Muscle of arm (tissue), 1 donor: ENCODE measurements at regions not wholly inside any gene's neighbourhood (a gene's known extent, or its start where the extent isn't known, plus 50 kb on each side); places are given as distances from the start of the nearest gene placed in this dataset.

ENCODE experiments used
- DNase-seq: peaks from one replicate; pipeline ENCODE4 v3.0.0-alpha.2; 2013

DNA sequence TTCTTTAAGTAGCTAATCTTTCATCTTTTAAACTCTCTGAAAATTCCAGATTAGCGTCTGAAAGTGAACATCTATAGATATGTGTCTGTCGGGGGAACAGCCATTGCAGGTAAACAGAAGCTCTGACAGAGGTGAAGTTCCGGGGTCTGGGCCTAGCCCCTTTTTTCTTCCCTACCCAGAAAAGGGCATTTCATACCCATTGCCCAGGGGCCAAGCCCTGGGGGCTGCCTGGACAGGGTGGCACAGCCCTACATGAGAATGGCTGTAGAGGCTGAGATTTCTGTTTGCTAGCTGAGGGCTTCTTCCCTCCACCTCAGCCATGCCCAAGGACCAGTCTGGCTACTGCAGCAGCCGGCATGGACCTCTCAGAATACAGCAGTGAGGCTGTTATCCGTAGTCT, 327.0 kb upstream of the PLET1 start:
- DNase-seq: no peak

DNA sequence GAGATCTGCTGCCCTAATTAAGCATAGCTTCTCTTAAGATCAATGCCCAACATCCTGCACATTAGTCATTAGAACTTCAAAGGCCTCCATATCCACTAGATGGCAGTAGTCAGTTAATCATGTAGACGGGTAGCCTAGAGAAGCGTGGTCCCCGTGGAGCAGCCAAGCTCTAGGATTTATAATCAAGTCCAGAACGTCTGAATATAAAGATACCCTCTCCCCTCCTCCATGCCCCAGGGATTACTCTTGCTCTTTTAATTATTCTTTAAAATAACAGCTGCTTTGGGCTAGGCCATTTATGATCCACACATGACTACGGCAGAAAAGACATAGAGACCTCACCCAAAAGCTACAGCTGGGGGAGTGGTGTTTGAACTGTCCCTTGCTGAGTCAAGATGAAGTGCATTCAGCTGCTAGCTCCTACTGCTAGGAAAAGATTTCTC, 327.6 kb upstream of the PLET1 start:
- DNase-seq: peak; percentile 89

- DNase-seq: no peak
Observed at GRCh38 chr11:112589155-112589554, 328.5 kb upstream of the PLET1 start.

- no peak for DNase-seq
Observed at GRCh38 chr11:112590764-112591163, 330.1 kb upstream of the PLET1 start.

- DNase-seq: no peak
Observed at GRCh38 chr11:112593440-112593839, 332.8 kb upstream of the PLET1 start.

DNA sequence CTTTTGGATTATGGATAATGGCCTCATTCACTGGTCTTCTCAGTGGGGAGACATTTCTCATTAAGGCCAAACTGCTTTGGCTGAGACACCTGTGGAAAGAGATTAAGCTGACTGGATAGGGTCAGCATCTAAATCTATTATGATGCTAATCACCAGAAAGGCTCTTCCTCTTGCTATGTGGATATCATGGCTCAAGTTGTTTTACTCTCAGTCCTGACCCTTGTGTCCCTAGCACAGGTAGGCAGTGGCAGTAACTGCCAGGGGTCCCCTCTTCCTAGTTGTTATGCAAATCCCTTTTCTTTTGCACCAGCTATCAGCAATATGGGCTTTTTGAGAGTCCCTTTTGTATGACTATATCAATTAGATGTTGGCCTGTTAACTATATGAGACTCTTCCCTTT, 335.7 kb upstream of the PLET1 start:
- no peak for DNase-seq

GRCh38 chr11:112597286-112597790, 336.7 kb upstream of the PLET1 start:
- no peak for DNase-seq

DNA sequence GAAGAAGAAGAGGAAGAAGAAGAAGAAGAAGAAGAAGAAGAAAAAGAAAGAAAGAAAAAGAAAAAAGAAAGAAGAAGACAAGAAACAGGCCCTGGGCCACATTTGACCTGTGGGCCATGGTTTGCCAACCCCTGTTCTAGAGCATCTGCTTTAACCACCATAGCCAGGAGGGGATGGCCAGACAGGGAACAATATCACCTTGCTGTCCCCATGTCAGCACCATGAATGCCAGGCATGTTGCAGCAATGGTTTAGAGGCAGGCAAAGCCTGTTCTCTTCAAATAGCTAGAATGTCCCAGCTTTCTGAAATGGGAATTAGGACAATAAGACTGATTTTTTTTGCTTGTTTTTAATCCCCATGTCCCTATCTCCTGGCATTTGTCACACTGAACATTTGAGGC, 338.6 kb upstream of the PLET1 start:
- no peak for DNase-seq

DNA sequence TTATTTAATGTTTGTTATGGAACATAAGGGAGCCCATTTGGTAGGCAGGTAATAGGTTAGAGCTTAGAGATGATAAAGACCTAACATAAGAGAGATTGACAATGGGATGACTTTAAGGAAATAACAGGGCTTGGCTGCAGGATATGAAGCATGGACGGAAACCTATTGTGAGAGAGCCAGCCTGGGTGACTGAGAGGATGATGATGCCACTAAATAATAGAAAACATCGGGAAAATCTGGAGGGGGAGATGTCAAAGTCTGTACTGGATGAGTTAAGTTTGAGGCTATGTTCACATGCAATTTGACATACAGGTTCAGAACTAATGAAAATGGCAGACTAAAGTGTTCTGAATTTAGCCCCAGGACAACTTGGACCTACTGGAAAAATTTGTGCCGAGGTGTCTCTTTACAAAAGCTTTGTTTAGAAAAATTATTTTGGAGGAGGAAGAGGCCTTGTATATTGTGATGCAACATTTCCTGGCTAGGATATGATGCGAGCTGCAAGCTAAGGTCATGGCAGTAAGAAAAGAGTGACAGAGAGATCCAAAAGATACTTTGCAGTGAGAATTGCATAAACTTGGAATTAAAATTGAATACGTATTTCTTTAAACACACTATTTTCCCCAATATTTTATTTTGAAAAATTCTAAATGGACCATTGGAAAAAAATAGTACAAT, 339.3 kb upstream of the PLET1 start:
- DNase-seq: no peak

DNA sequence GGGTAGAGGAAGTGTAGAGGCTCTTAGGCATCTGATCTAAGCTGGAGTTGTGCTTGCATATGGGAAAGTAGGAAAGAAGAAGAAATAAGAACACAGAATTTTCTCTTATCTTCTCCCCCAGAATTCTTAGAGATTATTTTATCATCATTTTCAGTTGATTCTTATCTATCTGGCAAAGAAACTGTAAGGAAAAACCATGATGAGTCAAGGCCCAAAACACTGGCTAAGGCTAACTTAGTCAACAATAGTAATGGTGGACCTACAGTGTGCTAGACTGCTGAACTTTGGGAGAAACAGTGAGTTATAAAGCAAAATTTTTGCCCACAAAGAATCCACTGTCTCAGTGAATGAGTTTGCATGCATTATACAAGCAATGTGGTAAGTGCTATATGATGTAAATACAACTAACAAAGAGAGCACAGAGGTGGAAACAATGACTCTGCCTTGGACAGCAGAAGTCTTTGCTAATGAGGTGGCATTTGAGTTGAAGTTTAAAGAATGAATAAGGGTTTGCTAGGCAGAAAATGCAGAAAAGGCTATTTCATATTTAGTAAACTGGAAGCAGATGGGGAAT, 344.5 kb upstream of the PLET1 start:
- DNase-seq: no peak

DNA sequence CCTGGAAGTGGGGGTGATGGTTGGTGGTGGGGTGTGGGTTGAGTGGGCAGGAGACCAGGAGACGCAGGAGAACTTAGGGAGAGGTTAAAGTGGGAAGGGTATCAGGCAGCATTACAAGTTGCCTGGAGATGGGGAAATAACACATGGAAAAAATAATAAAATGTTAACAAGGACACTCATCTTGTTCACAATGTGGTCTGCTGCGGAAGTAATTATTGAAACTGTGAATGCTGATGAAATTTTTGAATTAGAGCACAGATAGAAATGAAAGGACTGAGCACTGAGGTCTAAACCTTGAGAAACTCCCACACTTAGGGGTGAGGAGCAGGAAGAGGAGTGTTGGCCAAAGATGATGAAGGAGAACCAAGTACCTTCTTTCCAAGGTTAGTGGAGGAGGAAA, 346.0 kb upstream of the PLET1 start:
- DNase-seq: no peak

DNA sequence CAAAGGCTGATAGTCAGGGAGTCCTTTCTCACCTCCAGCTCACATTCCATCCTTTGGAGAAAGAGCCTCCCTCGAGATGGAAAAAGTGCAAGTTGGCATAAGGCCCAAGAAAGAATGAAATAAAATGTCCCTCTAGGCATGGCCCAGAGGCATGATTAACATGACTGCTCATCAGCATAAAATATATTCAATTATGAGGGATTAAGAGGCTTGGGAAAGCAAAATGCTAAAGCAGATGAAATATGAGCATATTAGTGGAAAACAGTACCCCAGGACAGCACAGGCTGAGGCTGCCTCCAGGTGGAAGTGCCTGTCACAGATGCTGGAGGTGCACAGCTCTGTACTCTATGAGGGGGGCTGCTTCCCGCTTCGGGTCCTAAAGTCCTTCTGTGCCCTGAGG, 347.8 kb upstream of the PLET1 start:
- no peak for DNase-seq

DNA sequence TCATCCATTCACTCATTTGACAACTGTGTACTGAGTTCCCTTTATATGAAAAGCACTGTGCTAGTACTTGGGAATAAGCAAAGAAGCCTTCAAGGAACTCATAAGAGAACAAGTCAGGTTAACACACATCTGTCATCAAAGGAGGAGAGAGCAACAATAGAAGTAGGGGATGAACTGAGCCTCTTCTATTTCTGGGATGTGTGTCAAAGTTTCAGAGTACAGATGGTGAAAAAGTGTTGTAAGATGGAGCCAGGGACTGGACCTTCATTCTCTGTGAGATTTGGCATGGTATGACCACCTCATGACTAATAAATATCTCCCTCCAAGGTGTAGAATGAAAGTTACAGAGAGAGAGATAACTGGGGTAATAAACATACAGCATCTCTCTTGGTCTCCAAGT, 349.8 kb upstream of the PLET1 start:
- no peak for DNase-seq

DNA sequence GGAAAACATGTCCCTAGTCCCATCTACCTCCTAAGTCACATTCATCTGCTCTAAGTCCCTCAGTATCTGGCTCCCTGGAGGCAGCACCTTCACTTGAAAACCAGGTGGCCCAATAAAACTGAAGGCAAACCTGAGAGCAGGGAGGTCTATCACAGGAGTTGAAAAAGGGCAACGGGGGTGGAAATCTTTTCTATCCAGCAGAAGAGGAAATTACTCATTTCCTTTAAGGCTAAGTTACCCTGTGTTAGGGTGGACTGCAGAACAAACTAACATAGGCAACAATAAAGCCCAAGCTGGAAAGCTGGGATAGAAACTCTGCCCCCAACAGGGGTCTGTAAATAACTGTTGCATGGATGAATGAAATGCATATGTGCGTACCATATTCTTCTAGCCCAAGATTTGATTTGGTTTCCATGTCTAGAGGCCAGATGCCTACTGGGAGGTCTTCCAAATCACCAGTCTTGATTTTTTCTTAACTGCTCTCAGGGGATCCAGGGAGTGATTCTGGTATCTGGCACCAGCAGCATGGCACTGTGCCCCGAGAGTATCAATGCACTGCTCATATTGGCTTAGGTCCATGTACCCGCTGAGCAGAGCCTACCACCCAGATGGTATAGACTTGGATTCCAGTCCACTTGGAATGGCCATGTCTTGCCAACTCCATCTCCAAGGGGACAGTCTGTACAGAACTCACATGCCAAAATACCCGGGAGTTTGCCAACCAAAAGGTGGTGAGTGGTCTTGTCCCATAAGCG, 350.0 kb upstream of the NCAM1 start:
- peak; percentile 29 for DNase-seq

DNA sequence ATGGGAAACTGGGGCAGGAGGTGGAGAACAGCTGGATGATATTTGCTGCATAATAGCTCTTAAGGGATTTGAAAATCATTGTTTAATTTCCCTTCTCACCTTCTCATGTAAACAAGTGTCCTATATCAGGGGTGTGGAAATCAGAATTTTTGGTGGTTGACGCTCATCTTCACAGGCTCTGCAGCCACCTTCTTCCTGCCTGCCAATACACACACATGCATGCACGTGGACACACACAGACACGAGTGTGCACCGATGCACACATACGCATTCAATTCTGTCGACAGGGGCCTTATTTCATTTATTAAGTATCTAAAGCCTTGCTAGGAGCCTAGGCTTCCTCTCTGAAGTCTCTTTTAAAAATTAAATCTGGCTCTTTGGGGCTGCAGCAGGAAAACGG, 349.4 kb upstream of the NCAM1 start:
- DNase-seq: peak; percentile 19

GRCh38 chr11:112612250-112612849, 348.9 kb upstream of the NCAM1 start:
- DNase-seq: peak; percentile 48

- peak; percentile 58 for DNase-seq
Observed at GRCh38 chr11:112613051-112613972, 347.9 kb upstream of the NCAM1 start.

DNA sequence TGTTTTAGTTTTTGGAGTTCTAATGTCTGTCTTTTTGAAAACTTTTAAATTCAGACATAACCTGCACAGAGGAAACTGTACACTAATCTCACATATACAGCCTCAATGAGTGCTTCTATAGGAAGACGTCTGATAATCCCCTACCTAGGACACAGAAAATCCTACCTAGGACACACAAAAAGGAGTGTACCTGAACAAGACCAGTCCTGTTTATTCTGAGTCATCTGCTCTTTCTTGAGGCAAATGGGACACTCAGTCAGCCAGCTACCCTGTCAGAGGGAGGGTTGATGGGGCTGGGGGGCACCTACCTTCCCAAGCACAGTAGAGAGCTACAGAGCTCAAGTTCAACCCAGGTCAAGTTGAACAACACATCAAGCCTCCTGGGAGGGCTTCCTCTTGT, 346.6 kb upstream of the NCAM1 start:
- no peak for DNase-seq

GRCh38 chr11:112615238-112615637, 346.0 kb upstream of the NCAM1 start:
- no peak for DNase-seq

DNA sequence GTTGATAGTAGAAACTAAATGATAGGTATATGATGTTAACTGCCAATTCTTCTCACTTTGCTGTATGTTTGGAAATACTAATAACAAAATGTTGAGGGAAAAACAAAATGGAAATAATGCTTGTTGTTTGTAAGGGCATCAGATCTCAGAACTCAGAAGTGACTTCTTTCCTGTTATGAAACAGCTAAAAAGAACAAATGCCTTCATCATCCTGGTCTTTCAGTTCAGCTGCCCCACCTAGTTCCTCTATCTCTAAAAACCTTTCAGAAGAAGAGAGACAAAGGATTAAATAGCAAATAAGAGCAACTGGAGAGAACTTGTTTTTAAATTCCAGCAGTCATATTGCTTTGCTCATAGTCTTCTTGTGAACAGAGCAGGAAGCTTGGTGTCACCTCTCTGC, 345.3 kb upstream of the NCAM1 start:
- DNase-seq: no peak

DNA sequence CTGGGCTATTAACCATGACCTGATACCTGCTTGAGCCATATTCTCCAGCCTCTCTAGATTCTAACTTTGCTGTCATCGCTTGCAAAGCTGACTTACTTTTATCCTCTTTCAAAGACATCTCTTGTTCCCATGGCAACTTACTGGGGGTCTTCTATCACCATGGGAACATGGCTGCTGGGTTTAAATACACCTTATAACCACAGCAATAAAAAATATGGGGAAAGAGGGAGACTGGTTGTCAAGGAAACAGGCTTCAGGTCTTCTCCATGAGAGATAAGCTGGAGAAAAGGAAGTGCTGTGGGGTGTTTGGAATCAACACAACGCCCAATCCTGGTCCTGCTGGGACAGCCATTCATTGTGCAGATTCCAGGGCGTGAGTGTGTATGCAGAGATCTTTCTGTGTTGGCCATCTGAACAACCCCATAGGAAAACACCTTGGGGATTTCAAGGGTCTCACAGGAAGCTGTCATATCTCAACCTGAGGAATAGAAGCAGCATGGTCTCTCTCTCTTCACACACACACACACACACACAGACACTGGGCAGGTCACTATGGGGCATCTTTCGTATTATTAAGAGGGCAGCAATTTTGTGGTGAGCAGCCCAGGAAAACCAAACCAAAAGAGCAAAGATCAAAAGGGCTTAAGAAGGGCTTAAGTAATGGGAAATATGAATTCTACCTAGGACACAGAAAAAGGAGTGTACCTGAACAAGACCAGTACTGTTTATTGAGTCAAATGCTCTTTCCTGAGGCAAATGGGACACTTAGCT, 344.7 kb upstream of the NCAM1 start:
- no peak for DNase-seq
